ENCODE measurements at regions not wholly inside any gene's neighbourhood (a gene's known extent, or its start where the extent isn't known, plus 50 kb on each side); places are given as distances from the start of the nearest gene placed in this dataset.
A peak's percentile ranks its signal among the peaks of the same experiment; 100 is the strongest.

DNA sequence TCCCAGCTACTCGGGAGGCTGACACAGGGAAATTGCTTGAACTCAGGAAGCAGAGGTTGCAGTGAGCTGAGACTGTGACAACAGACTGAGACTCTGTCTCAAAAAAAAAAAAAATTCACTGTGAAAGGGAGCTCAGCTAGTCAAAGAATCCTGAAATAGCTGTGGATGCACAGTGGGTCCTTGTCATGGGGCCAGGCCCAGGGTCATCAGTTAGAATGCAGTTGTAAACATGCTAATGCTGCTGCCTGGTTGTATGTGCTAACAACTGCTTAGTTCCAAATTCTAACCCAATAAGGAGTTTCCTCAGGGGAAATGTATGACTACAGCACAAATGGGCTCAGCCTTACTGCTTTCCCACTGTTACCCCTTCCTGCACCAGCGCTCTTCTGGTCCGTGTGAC, 84.0 kb downstream of the PALM2AKAP2 start:
- no peak overlapping the region for H2BK120ac ChIP-seq (ENCODE audit: low read depth, low read length)
- ChIA-PET CTCF (interaction anchor here (0.6 to 0.7 kb wide), 2 partner anchors 57 to 354 kb away, joined by 3 to 4 read pairs; no protein-coding TSS in a partner anchor), POLR2A (ENCODE audit: unreplicated experiment) (no interaction called here)
- no peak overlapping the region for H2BK20ac ChIP-seq (ENCODE audit: low read depth, low read length)
- H2AK5ac ChIP-seq (ENCODE audit: low read depth, low read length) = no peak overlapping the region
- BruUV-seq (replicated peaks) = no TSS peak
- in situ Hi-C loops (cut with MboI; ENCODE audit: low sequenced_read_pairs) (no loop called here), dilution Hi-C loops (cut with HindIII; ENCODE audit: low sequenced_read_pairs, unreplicated experiment) (no loop called here), intact Hi-C loops (cut with micrococcal nuclease) (no loop called here)
- no peak overlapping the region for H3K9ac ChIP-seq (ENCODE audit: low read depth, low read length)
- no peaks in the 10 kb centered on the region for H3K27me3 ChIP-seq (ENCODE audit: control insufficient read depth, insufficient read depth, low read length)
- no peak overlapping the region for H4K91ac ChIP-seq (ENCODE audit: insufficient read depth, low read depth, low read length)
- no peak overlapping the region for H2BK5ac ChIP-seq (ENCODE audit: low read depth, low read length, poor library complexity, severe bottlenecking)
- TF ChIP-seq RCOR1 (IDR thresholded peaks at IDR 0.05; ENCODE audit: insufficient replicate concordance, low read length) = no peak
- TF ChIP-seq SMC3 (IDR thresholded peaks at IDR 0.05; ENCODE audit: low read depth, low read length) = no peak
- TF ChIP-seq, protein P1, sequence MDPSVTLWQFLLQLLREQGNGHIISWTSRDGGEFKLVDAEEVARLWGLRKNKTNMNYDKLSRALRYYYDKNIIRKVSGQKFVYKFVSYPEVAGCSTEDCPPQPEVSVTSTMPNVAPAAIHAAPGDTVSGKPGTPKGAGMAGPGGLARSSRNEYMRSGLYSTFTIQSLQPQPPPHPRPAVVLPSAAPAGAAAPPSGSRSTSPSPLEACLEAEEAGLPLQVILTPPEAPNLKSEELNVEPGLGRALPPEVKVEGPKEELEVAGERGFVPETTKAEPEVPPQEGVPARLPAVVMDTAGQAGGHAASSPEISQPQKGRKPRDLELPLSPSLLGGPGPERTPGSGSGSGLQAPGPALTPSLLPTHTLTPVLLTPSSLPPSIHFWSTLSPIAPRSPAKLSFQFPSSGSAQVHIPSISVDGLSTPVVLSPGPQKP (IDR thresholded peaks at IDR 0.05; ENCODE audit: borderline replicate concordance, low read depth, low read length) = no peak
- no peak for TF ChIP-seq RAD21 (IDR thresholded peaks at IDR 0.05; ENCODE audit: low read length)
- TF ChIP-seq POLR2A (IDR thresholded peaks at IDR 0.05; ENCODE audit: low read depth, low read length) = no peak
- no peak for TF ChIP-seq MXI1 (IDR thresholded peaks at IDR 0.05; ENCODE audit: borderline replicate concordance, low read depth, low read length)
- no peak for TF ChIP-seq RFX5 (IDR thresholded peaks at IDR 0.05; ENCODE audit: low read depth, low read length)
- no peak for TF ChIP-seq FOS (IDR thresholded peaks at IDR 0.05; ENCODE audit: low read depth, low read length)
- no peak for TF ChIP-seq CHD1 (IDR thresholded peaks at IDR 0.05; ENCODE audit: low read depth, low read length)
- no peak overlapping the region for H3K4ac ChIP-seq (ENCODE audit: low read depth, low read length)
- DNase-seq (no peak), ATAC-seq (ENCODE audit: low read depth) (peak; percentile 38; the same call in 1 of the 2 replicates)
- H3K9me3 ChIP-seq (ENCODE audit: control insufficient read depth, insufficient read depth, low read length) = no peaks in the 10 kb centered on the region
- no peak overlapping the region for H3K4me2 ChIP-seq (ENCODE audit: low read depth, low read length)
- H3K23ac ChIP-seq (ENCODE audit: low read depth, low read length) = no peak overlapping the region
- H2AK9ac ChIP-seq (replicated peaks; ENCODE audit: low read depth, low read length, poor library complexity) = no peak overlapping the region
- WGBS, 2 experiments (ENCODE audit: extremely low coverage in 2 of 2, insufficient read length in 1 of 2) = no CpG with 5 or more reads among the region's 3 CpGs
- H4K8ac ChIP-seq (ENCODE audit: low read depth in 2 of 2, low read length in 2 of 2) = no peak overlapping the region
- no peak overlapping the region for H4K5ac ChIP-seq (ENCODE audit: low read depth, low read length)
- no peak overlapping the region for H3K14ac ChIP-seq (replicated peaks; ENCODE audit: low read depth, low read length)
- H3K56ac ChIP-seq (ENCODE audit: extremely low read depth, insufficient read depth, low read length) = no peak overlapping the region
- H3K27ac ChIP-seq (ENCODE audit: insufficient read depth, low read length) = no peak overlapping the region
- H3K9me1 ChIP-seq (ENCODE audit: insufficient read depth, low read length) = 0 out of 2 replicates have a peak, but pooled peaks cover 10% of the 10 kb centered on the region
- H3K4me1 ChIP-seq (ENCODE audit: control insufficient read depth, insufficient read depth, low read length) = peaks cover 9% of the 10 kb centered on the region
- H2BK15ac ChIP-seq (ENCODE audit: low read depth, low read length) = no peak overlapping the region
- H3K79me1 ChIP-seq (ENCODE audit: low read depth in 1 of 2, low read length in 2 of 2) = peaks cover 29 to 71% of the 10 kb centered on the region in 2 experiments
- no peaks in the 10 kb centered on the region for H3K36me3 ChIP-seq (ENCODE audit: control insufficient read depth, insufficient read depth, low read length)
- no peak overlapping the region for H3K18ac ChIP-seq (ENCODE audit: low read depth, low read length)
- no peak overlapping the region for H3K4me3 ChIP-seq (ENCODE audit: insufficient read depth, low read depth, low read length)
- H2AFZ ChIP-seq (replicated peaks; ENCODE audit: low read length, poor library complexity) = no peak overlapping the region
- H4K20me1 ChIP-seq (ENCODE audit: insufficient read depth, low read length) = peaks cover 35% of the 10 kb centered on the region; the same call in 1 of the 2 replicates

Measured in IMR-90 (cell line).